Common myeloid progenitor, CD34-positive (primary cell): ENCODE measurements at regions not wholly inside any gene's neighbourhood (a gene's known extent, or its start where the extent isn't known, plus 50 kb on each side); places are given as distances from the start of the nearest gene placed in this dataset.
"Not testable (repeated sequence)": the region's sequence is repeated elsewhere in the genome, so short reads cannot be mapped to it uniquely, and the experiment has no call there.

Experiments
- CTCF ChIA-PET: fragments of 350-600 bp; sonication (Branson Sonifier 250); formaldehyde crosslinking; loops from one replicate; lab custom pipeline; 2021; ENCODE audit warnings: antibody characterized with exemption; lab: Charles Lee
- POLR2A ChIA-PET: fragments of 350-600 bp; sonication (Branson Sonifier 250); formaldehyde crosslinking; loops from one replicate; lab custom pipeline; 2021; ENCODE audit warnings: antibody characterized with exemption; lab: Charles Lee
- DNase-seq, 3 donors: peaks; one replicate each; pipeline versions ENCODE4 v3.0.0 to v3.0.0-alpha.2; 2013
- H3K27ac ChIP-seq, 2 experiments: 1 replicate in 1 of 2; 2 replicates in 1 of 2; pipeline ENCODE4 v1.7.0; 2013; ENCODE audit warnings: inconsistent platforms in 2 of 2, low read length in 2 of 2, mild to moderate bottlenecking in 2 of 2, low read depth in 1 of 2, moderate library complexity in 1 of 2; ENCODE audit not compliant: severe bottlenecking in 2 of 2, insufficient read depth in 1 of 2, poor library complexity in 1 of 2
- H3K27me3 ChIP-seq, 5 experiments: replicated peaks in 2 of 5; 1 replicate in 3 of 5; 2 replicates in 2 of 5; pipeline versions ENCODE4 v1.6.1 to v1.7.0; 2013; ENCODE audit warnings: low read length in 4 of 5, mild to moderate bottlenecking in 2 of 5, moderate library complexity in 2 of 5, inconsistent platforms in 1 of 5; ENCODE audit not compliant: insufficient read depth in 5 of 5, control insufficient read depth in 4 of 5
- H3K36me3 ChIP-seq, 4 experiments: 1 replicate in 2 of 4; 2 replicates in 2 of 4; pipeline versions ENCODE4 v1.6.1 to v1.7.0; 2013; ENCODE audit warnings: low read length in 3 of 4, control low read depth in 1 of 4, mild to moderate bottlenecking in 1 of 4; ENCODE audit not compliant: control insufficient read depth in 4 of 4, insufficient read depth in 4 of 4
- H3K4me1 ChIP-seq, 4 experiments: 1 replicate in 3 of 4; 2 replicates in 1 of 4; pipeline versions ENCODE4 v1.6.1 to v1.7.1; 2013; ENCODE audit warnings: low read length in 3 of 4, mild to moderate bottlenecking in 3 of 4, control low read depth in 1 of 4, inconsistent platforms in 1 of 4, moderate library complexity in 1 of 4; ENCODE audit not compliant: control insufficient read depth in 4 of 4, insufficient read depth in 4 of 4; ENCODE audit errors: control extremely low read depth in 1 of 4
- H3K4me3 ChIP-seq, 7 experiments: 1 replicate in 4 of 7; 2 replicates in 3 of 7; pipeline versions ENCODE4 v1.5.1 to v1.7.0; 2013; ENCODE audit warnings: mild to moderate bottlenecking in 7 of 7, low read length in 6 of 7, moderate library complexity in 6 of 7, inconsistent platforms in 2 of 7, low read depth in 2 of 7, control low read depth in 1 of 7; ENCODE audit not compliant: insufficient read depth in 4 of 7, control insufficient read depth in 1 of 7; ENCODE audit errors: extremely low read depth in 1 of 7
- H3K9me3 ChIP-seq, 5 experiments: 1 replicate in 4 of 5; 2 replicates in 1 of 5; pipeline versions ENCODE4 v1.6.1 to v1.7.1; 2013; ENCODE audit warnings: low read length in 4 of 5, mild to moderate bottlenecking in 2 of 5, inconsistent platforms in 1 of 5, low read depth in 1 of 5, moderate library complexity in 1 of 5; ENCODE audit not compliant: control insufficient read depth in 4 of 5, insufficient read depth in 2 of 5; ENCODE audit errors: control extremely low read depth in 1 of 5
- WGBS: methylation state at CpG from one replicate; pipeline ENCODE4 v1.1.5; 2013; ENCODE audit not compliant: insufficient coverage; 5-methylcytosine and 5-hydroxymethylcytosine counted together

DNA sequence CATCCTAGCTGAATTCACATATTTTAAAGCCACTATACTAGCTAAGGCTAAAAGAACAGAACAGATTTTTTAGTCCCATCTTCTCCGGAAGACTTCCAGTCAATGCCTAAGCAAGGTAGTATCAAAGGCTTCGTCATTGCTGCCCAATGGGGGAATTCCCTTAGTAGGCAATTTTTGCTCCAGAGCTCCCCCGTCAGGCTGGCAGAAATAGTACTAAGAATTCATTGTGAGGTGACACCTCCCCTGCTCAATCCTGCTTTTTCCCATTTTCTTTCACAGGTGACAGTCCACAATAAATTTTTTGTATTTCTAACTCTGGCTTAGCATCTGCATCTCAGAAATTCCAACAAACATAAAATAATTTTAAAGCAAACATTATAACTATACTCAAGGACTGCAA lies 52.8 kb upstream of the SRSF6 start:
- DNase-seq, result no peak
- Histone ChIP-seq H3K9me3 (peaks cover 2 to 22% (median 4%) of the 10 kb centered on the region in 5 experiments), H3K27me3 (peaks cover 0 to 2% (median 0%) of the 10 kb centered on the region in 5 experiments), H3K36me3 (no peaks in the 10 kb centered on the region), H3K27ac (no peak overlapping the region), H3K4me3 (no peak overlapping the region), H3K4me1 (no peaks in the 10 kb centered on the region)
- CTCF ChIA-PET, result no interaction called here
- POLR2A ChIA-PET, result interaction anchor here (0.6 kb wide), 1 partner anchor 432 kb away, joined by 3 read pairs; no protein-coding TSS in a partner anchor
- WGBS, result 10% methylated on average over 2 of the region's 3 CpGs

DNA sequence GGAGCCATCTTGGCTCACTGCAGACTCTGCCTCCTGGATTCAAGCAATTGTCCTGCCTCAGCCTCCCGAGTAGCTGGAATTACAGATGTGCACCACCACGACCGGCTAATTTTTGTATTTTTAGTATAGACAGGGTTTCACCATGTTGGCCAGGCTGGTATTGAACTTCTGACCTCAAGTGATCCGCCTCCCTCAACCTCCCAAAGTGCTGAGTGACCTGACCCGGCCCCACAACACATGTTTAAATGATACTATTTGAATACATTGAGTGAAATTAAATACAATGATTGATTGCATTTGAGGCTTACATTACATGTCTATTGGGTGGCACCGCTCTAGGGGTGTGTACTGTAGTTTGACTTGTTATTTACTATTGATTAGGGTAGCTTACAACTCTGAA lies 56.8 kb upstream of the SRSF6 start:
- CTCF ChIA-PET, result interaction anchor here (1.2 kb wide), 1 partner anchor 11 kb away, joined by 3 read pairs; no protein-coding TSS in a partner anchor
- DNase-seq, H3K4me1 ChIP-seq, H3K27me3 ChIP-seq, H3K4me3 ChIP-seq, H3K27ac ChIP-seq, H3K9me3 ChIP-seq, H3K36me3 ChIP-seq, POLR2A ChIA-PET: not testable (repeated sequence)
- 100% methylated on average over 3 of the region's 6 CpGs for WGBS

DNA sequence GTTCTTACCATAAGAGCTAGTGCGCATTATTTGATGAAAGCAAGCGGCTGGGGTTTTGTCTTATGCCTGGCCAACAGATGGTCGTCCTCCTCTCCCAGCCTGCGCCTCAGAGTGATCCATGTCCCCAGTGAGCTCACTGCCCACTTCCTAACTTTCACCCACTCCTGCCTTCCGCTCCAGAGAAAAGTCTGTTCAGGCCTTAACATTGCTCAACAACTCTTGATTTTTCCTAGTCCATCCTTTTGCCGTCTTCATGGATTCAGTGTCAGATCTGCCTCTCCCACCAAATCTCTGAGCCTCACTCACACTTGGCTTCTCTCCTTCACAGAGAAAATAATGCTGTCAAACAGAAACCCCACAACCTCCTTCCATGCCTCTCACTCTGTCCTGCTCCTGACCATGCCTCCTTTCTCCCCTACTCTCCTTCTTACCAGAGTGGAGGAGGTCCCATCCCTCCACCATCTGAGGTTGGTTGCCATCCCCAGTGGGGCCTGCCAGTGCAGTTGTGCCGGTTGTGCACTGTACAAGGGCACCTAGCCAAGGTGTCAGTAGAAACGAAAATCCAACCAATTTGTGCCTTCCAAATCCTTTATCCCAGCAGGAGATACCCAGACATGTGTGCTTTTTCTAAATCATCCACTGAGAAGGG lies 58.9 kb upstream of the SRSF6 start:
- Histone ChIP-seq H3K4me1 (no peaks in the 10 kb centered on the region), H3K27ac (no peak overlapping the region), H3K27me3 (peaks cover 0 to 4% (median 0%) of the 10 kb centered on the region in 5 experiments), H3K4me3 (no peak overlapping the region), H3K9me3 (peaks cover 0 to 2% (median 0%) of the 10 kb centered on the region in 5 experiments), H3K36me3 (no peaks in the 10 kb centered on the region)
- CTCF ChIA-PET, result no interaction called here
- POLR2A ChIA-PET, result no interaction called here
- 94% methylated on average over 7 of the region's 8 CpGs for WGBS
- DNase-seq, result no peak

DNA sequence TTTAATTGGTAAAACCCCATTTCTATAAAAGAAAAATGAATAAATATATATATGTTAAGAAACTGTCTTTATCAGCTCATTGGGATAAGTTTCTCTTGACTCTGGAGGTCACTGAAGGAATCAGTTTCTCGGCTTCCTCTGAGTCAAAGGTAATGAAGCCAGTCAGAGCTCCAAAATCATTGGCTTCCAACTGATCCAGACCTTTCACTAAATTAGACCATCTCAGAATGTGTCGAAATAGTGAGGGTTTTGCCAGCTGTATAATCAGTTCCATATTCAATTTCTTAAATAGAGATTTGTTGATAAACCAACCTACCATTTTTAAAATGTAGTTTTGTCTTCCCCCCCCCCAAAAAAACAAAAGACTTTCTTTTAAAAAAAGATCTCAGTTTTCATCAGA lies 60.5 kb upstream of the SRSF6 start:
- 100% methylated on average over 1 of the region's 2 CpGs for WGBS
- ChIA-PET CTCF (no interaction called here), POLR2A (no interaction called here)
- peaks cover 0 to 5% (median 0%) of the 10 kb centered on the region in 5 experiments for H3K9me3 ChIP-seq
- peaks cover 0 to 12% (median 0%) of the 10 kb centered on the region in 5 experiments for H3K27me3 ChIP-seq
- no peak for DNase-seq
- H3K27ac ChIP-seq, result no peak overlapping the region
- H3K36me3 ChIP-seq, result no peaks in the 10 kb centered on the region
- H3K4me1 ChIP-seq, result no peaks in the 10 kb centered on the region
- H3K4me3 ChIP-seq, result no peak overlapping the region

DNA sequence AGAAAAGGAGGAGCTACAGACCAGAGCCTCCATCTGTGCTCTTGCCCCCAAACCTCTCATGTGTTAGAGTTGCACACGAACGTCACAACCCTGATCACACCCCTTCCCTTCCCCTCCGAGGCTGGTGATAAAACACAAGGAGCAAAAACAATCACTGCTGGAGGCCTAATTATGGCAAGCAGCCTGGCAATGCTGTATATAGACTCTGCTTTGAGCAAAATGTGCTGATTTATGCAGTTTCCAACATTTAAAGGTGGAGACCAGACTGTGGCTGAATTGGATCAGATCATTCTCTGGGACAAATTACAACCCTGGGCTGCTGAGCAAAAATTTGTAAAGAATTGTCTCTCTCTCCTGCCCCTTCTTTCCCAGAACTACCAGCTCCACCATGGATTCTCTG lies 64.6 kb upstream of the SRSF6 start:
- CTCF ChIA-PET, result no interaction called here
- Histone ChIP-seq H3K27me3 (peaks cover 0 to 25% (median 4%) of the 10 kb centered on the region in 5 experiments), H3K27ac (no peak overlapping the region), H3K9me3 (peaks cover 0 to 5% (median 0%) of the 10 kb centered on the region in 5 experiments), H3K36me3 (no peaks in the 10 kb centered on the region), H3K4me3 (no peak overlapping the region), H3K4me1 (no peaks in the 10 kb centered on the region)
- POLR2A ChIA-PET, result no interaction called here
- no CpG with 5 or more reads among the region's 3 CpGs for WGBS
- no peak for DNase-seq

DNA sequence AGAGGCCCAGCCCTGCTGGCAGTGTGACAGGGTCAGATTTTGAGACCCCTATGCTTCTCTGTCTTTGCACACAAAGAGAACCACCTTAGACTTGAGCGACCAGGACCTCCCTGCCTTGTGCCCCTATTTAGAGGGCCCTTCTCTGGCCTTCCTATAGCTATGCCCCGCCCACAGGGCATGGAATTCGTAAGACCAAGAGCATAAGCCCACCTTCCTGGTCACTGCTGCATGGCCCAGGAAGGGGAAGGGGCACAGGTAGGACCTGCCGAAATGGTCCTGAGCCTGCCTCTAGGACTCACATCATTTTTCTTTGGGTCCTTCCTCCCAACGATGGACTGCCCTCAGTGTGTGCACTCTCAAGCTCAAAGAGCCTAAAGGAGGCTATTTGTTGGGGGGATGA lies 65.1 kb upstream of the SRSF6 start:
- Histone ChIP-seq H3K9me3 (peaks cover 0 to 5% (median 0%) of the 10 kb centered on the region in 5 experiments), H3K36me3 (no peaks in the 10 kb centered on the region), H3K27ac (no peak overlapping the region), H3K4me3 (no peak overlapping the region), H3K27me3 (peaks cover 0 to 28% (median 4%) of the 10 kb centered on the region in 5 experiments), H3K4me1 (no peaks in the 10 kb centered on the region)
- DNase-seq, result no peak
- WGBS, result 94% methylated on average over 3 of the region's 5 CpGs
- ChIA-PET CTCF (no interaction called here), POLR2A (no interaction called here)

DNA sequence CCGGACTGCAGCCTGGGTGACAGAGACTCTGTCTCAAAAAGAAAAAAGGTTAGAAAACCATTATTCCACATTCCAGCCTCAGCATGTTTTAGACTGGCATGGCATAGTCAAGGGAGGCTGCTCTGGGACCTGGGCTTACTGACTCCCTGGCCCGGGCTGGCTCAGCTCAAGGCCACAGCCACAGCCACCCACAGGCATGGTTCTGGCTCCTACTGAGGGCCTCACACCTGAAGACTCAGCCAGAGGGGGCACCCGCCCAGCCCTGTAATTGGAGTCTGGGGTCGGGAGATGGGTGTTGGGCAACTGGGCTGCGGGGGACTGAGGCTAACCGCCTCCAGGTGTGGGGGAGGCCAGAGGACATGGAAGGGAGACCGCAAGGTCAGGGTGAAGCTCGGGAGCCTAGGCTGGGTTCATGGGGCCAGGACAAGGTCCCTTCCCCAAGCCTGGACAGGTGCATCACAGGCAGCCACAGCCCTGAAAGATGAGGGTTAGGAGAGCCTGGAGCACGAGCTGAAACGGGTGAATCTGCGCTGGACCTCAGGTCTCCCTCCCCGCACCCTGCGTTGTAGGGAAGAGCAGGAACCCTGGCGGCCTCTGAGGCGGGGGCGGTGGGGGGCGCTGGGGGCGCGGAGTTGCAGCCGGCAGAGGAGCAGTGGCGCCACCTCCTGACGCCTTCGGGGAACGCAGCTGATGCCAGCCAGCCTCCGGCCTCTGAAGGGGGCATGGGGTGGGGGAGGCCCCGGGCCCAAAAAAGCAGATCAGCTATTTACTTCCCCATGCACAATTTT lies 67.7 kb upstream of the SRSF6 start:
- Histone ChIP-seq H3K4me1 (no peaks in the 10 kb centered on the region), H3K27me3 (peaks cover 0 to 28% (median 4%) of the 10 kb centered on the region in 5 experiments), H3K9me3 (peaks cover 0 to 10% (median 3%) of the 10 kb centered on the region in 5 experiments), H3K36me3 (no peaks in the 10 kb centered on the region), H3K27ac (no peak overlapping the region), H3K4me3 (no peak overlapping the region)
- CTCF ChIA-PET, result interaction anchor here (1.1 kb wide), 2 partner anchors 10 to 202 kb away, joined by 3 read pairs; no protein-coding TSS in a partner anchor
- POLR2A ChIA-PET, result no interaction called here
- peak; percentile 1 to 34 (median 17) for DNase-seq
- 62% methylated on average over 11 of the region's 26 CpGs for WGBS
